A673 (cell line): ENCODE measurements at regions not wholly inside any gene's neighbourhood (a gene's known extent, or its start where the extent isn't known, plus 50 kb on each side); places are given as distances from the start of the nearest gene placed in this dataset.

Source experiments
- BruUV-seq: library from RNA; stranded (reverse); fragments of 400-500 nt; replicated peaks from 2 replicates; lab custom pipeline; 2021; lab: Mats Ljungman, UMichigan
- CTCF ChIA-PET: fragments of 300-600 bp; sonication (Branson Sonifier 250); formaldehyde crosslinking; loops from one replicate; lab custom pipeline; 2022; ENCODE audit warnings: antibody characterized with exemption; lab: Charles Lee
- POLR2A ChIA-PET: fragments of 300-600 bp; sonication (Branson Sonifier 250); formaldehyde crosslinking; loops from one replicate; lab custom pipeline; 2022; ENCODE audit warnings: antibody characterized with exemption; ENCODE audit not compliant: low non-redundant PET; lab: Charles Lee
- DNase-seq: peaks from one replicate; pipeline ENCODE4 v3.0.0-alpha.2; 2015; ENCODE audit warnings: low spot score
- H3K27ac ChIP-seq: fragments of 200-600 bp; sonication (generic); 2 replicates; pipeline ENCODE4 v1.5.1; 2016; ENCODE audit warnings: mixed run types, low read depth, mild to moderate bottlenecking, mixed read lengths, antibody characterized with exemption, low read length; ENCODE audit not compliant: poor library complexity, severe bottlenecking
- H3K27me3 ChIP-seq: fragments of 200-600 bp; sonication (generic); replicated peaks from 2 replicates; pipeline ENCODE4 v1.6.1; 2017; ENCODE audit warnings: mixed run types, low read depth, mild to moderate bottlenecking, mixed read lengths, antibody characterized with exemption, low read length; ENCODE audit not compliant: insufficient read depth, poor library complexity
- H3K36me3 ChIP-seq: fragments of 200-600 bp; sonication (generic); 2 replicates; pipeline ENCODE4 v1.6.1; 2016; ENCODE audit warnings: mixed run types, mild to moderate bottlenecking, mixed read lengths, antibody characterized with exemption, low read length; ENCODE audit not compliant: insufficient read depth, poor library complexity, severe bottlenecking
- H3K4me1 ChIP-seq: fragments of 200-600 bp; sonication (generic); 2 replicates; pipeline ENCODE4 v1.6.1; 2017; ENCODE audit warnings: mixed run types, mild to moderate bottlenecking, mixed read lengths, antibody characterized with exemption, low read length; ENCODE audit not compliant: insufficient read depth, poor library complexity, severe bottlenecking
- H3K4me3 ChIP-seq: fragments of 200-600 bp; sonication (generic); 2 replicates; pipeline ENCODE4 v1.5.1; 2016; ENCODE audit warnings: low read depth, mixed run types, mild to moderate bottlenecking, mixed read lengths, low read length; ENCODE audit not compliant: poor library complexity, severe bottlenecking
- H3K9me3 ChIP-seq: fragments of 200-600 bp; sonication (generic); 2 replicates; pipeline ENCODE4 v1.6.1; 2016; ENCODE audit warnings: mixed run types, low read depth, mild to moderate bottlenecking, mixed read lengths, antibody characterized with exemption, low read length; ENCODE audit not compliant: poor library complexity, severe bottlenecking
- CTCF ChIP-seq: fragments of 300-800, 200-600 bp; sonication (generic); conservative IDR thresholded peaks from 2 replicates; pipeline ENCODE4 v1.5.1; 2017; ENCODE audit warnings: low read depth, mild to moderate bottlenecking, antibody characterized with exemption, low read length, moderate library complexity, mixed read lengths
- EZH2 ChIP-seq: fragments of 200-600 bp; sonication (generic); IDR thresholded peaks from 2 replicates; pipeline ENCODE4 v1.6.1; 2017; ENCODE audit warnings: borderline replicate concordance, low read depth, mild to moderate bottlenecking, mixed read lengths, antibody characterized with exemption, low read length; ENCODE audit not compliant: poor library complexity, severe bottlenecking
- intact Hi-C: fragments of 100-400 bp; cut with micrococcal nuclease; formaldehyde crosslinking; loops from one replicate; pipeline ENCODE4 v1.10.0; 2022; ENCODE audit not compliant: unreplicated experiment

- no peak overlapping the region for H3K27ac ChIP-seq
- H3K36me3 ChIP-seq, result no peaks in the 10 kb centered on the region
- no peaks in the 10 kb centered on the region for H3K9me3 ChIP-seq
- no peaks in the 10 kb centered on the region for H3K4me1 ChIP-seq
- H3K27me3 ChIP-seq, result no peaks in the 10 kb centered on the region
- no TSS peak for BruUV-seq
- POLR2A ChIA-PET, result no interaction called here
- no peak for DNase-seq
- intact Hi-C loops, result no loop called here
- TF ChIP-seq EZH2 (no peak), CTCF (no peak)
- no peak overlapping the region for H3K4me3 ChIP-seq
- CTCF ChIA-PET, result no interaction called here
Observed at GRCh38 chr13:64528838-64529237, 2701.3 kb downstream of the PCDH9 start.

- no peaks in the 10 kb centered on the region for H3K36me3 ChIP-seq
Observed at GRCh38 chr13:64527561-64527960, 2702.6 kb downstream of the PCDH9 start.

GRCh38 chr13:64525687-64526086 lies 2704.4 kb downstream of the PCDH9 start:
- BruUV-seq, result no TSS peak
- Histone ChIP-seq H3K4me1 (no peaks in the 10 kb centered on the region), H3K9me3 (no peaks in the 10 kb centered on the region), H3K27me3 (no peaks in the 10 kb centered on the region), H3K4me3 (no peak overlapping the region), H3K36me3 (no peaks in the 10 kb centered on the region), H3K27ac (no peak overlapping the region)
- intact Hi-C loops, result no loop called here
- DNase-seq, result no peak
- no peak for TF ChIP-seq EZH2
- TF ChIP-seq CTCF, result no peak
- ChIA-PET POLR2A (no interaction called here), CTCF (no interaction called here)

More at GRCh38 chr13:64527561-64527960, 2702.6 kb downstream of the PCDH9 start:
- no peak for TF ChIP-seq EZH2
- TF ChIP-seq CTCF, result no peak
- H3K4me1 ChIP-seq, result no peaks in the 10 kb centered on the region
- CTCF ChIA-PET, result no interaction called here
- POLR2A ChIA-PET, result no interaction called here
- no peak overlapping the region for H3K4me3 ChIP-seq
- no TSS peak for BruUV-seq
- H3K9me3 ChIP-seq, result no peaks in the 10 kb centered on the region
- intact Hi-C loops, result no loop called here
- no peak overlapping the region for H3K27ac ChIP-seq
- no peak for DNase-seq
- no peaks in the 10 kb centered on the region for H3K27me3 ChIP-seq
